A549 (cell line): ENCODE measurements at regions not wholly inside any gene's neighbourhood (a gene's known extent, or its start where the extent isn't known, plus 50 kb on each side); places are given as distances from the start of the nearest gene placed in this dataset.
"Not testable (repeated sequence)": the region's sequence is repeated elsewhere in the genome, so short reads cannot be mapped to it uniquely, and the experiment has no call there.

Source experiments
- BCL3 ChIP-seq: fragments of >200 bp; sonication (Bioruptor Twin); formaldehyde crosslinking; IDR thresholded peaks from 3 replicates; pipeline ENCODE4 v1.6.1; 2016
- CHD2 ChIP-seq: fragments of 150-350 bp; IDR thresholded peaks from 2 replicates; pipeline ENCODE4 v1.6.1; 2014; ENCODE audit warnings: low read length; ENCODE audit not compliant: partially characterized antibody
- CTCF ChIP-seq: fragments of >200 bp; sonication (Bioruptor Twin); formaldehyde crosslinking; IDR thresholded peaks from 3 replicates; pipeline ENCODE4 v1.5.1; 2016
- EHMT2 ChIP-seq: fragments of 200-600 bp; sonication (generic); IDR thresholded peaks from 2 replicates; pipeline ENCODE4 v1.6.1; 2016; ENCODE audit warnings: antibody characterized with exemption, low read depth, mild to moderate bottlenecking, moderate library complexity
- HEYL ChIP-seq: fragments of 250-450 bp; sonication (Bioruptor Pico); IDR thresholded peaks from 2 replicates; pipeline ENCODE4 v1.8.0; 2021; ENCODE audit warnings: mild to moderate bottlenecking, moderate library complexity
- HOXA7 ChIP-seq: fragments of 250-450 bp; sonication (Bioruptor Pico); IDR thresholded peaks from 2 replicates; pipeline ENCODE4 v1.5.0; 2020; ENCODE audit warnings: mild to moderate bottlenecking, moderate library complexity
- MAFK ChIP-seq: fragments of 450-650 bp; IDR thresholded peaks from 2 replicates; pipeline ENCODE4 v1.6.1; 2014; ENCODE audit not compliant: partially characterized antibody
- MYC ChIP-seq: IDR thresholded peaks from 2 replicates; pipeline ENCODE4 v1.6.1; 2012; ENCODE audit warnings: mild to moderate bottlenecking, inconsistent platforms, low read length, improper control_type of control experiment, borderline replicate concordance
- NPAS2 ChIP-seq: fragments of 250-450 bp; sonication (Bioruptor Pico); IDR thresholded peaks from 2 replicates; pipeline ENCODE4 v1.8.0; 2022; ENCODE audit warnings: mild to moderate bottlenecking, moderate library complexity, borderline replicate concordance
- POLR2A ChIP-seq: IDR thresholded peaks from 2 replicates; pipeline ENCODE4 v1.6.1; 2012; ENCODE audit warnings: mild to moderate bottlenecking, low read length
- REST ChIP-seq: fragments of 200-600 bp; sonication (generic); IDR thresholded peaks from 2 replicates; pipeline ENCODE4 v1.6.1; 2016; ENCODE audit warnings: antibody characterized with exemption, mild to moderate bottlenecking, moderate library complexity
- USF2 ChIP-seq: fragments of 450-650 bp; IDR thresholded peaks from 2 replicates; pipeline ENCODE4 v1.6.1; 2014; ENCODE audit warnings: antibody characterized with exemption

GRCh38 chr16:29173371-29174305, 188.8 kb downstream of the LAT start:
- TF ChIP-seq BCL3; CTCF; NPAS2 (CRISPR knock-in tag); POLR2A; MAFK; HEYL (CRISPR knock-in tag); EHMT2; USF2; CHD2; REST; MYC; HOXA7: not testable (repeated sequence)
